GM12878 (cell line): ENCODE measurements at regions not wholly inside any gene's neighbourhood (a gene's known extent, or its start where the extent isn't known, plus 50 kb on each side); places are given as distances from the start of the nearest gene placed in this dataset.

Experiments used
- ATAC-seq: fragments of 200-7000 bp; cut with Tn5 transposase; 3 replicates; pipeline ENCODE4 v1.9.1; 2020; ENCODE audit warnings: mild to moderate bottlenecking, moderate library complexity
- BruUV-seq: library from RNA; stranded (reverse); fragments of 400-500 nt; replicated peaks from 2 replicates; lab custom pipeline; 2021; lab: Mats Ljungman, UMichigan
- CTCF ChIA-PET: fragments of 300-600 bp; sonication (Branson Sonifier 250); formaldehyde crosslinking; extraction: SDS; loops from one replicate; lab custom pipeline; 2021; ENCODE audit warnings: inconsistent platforms; lab: Yijun Ruan, JAX
- POLR2A ChIA-PET: fragments of 350-600 bp; formaldehyde crosslinking; extraction: SDS; loops from one replicate; lab custom pipeline; 2021; ENCODE audit warnings: inconsistent platforms; lab: Charles Lee
- RAD21 ChIA-PET: fragments of 300-600 bp; sonication (Branson Sonifier 250); formaldehyde crosslinking; loops from one replicate; lab custom pipeline; 2023; ENCODE audit warnings: antibody characterized with exemption; ENCODE audit not compliant: unreplicated experiment; lab: Charles Lee
- SMC1A ChIA-PET: fragments of 300-600 bp; sonication (Branson Sonifier 250); formaldehyde crosslinking; loops from one replicate; lab custom pipeline; 2023; ENCODE audit not compliant: unreplicated experiment, uncharacterized antibody; lab: Charles Lee
- DNase-seq: peaks from one replicate; pipeline ENCODE4 v3.0.0-alpha.2; 2011; ENCODE audit warnings: low read depth, low spot score
- FAIRE-seq: peaks from 3 replicates; lab custom pipeline; 2011; peaks lifted over from hg19 to GRCh38; lab: Jason Lieb, UNC
- H2AFZ ChIP-seq: 2 replicates; pipeline ENCODE4 v1.6.0; 2011; ENCODE audit warnings: low read depth, low read length, control low read depth; ENCODE audit not compliant: control insufficient read depth
- H3K27ac ChIP-seq: 2 replicates; pipeline ENCODE4 v1.5.1; 2011; ENCODE audit warnings: control low read depth; ENCODE audit not compliant: control insufficient read depth, insufficient read depth
- H3K27me3 ChIP-seq, 2 experiments: replicated peaks in 1 of 2; 2 replicates each; pipeline versions ENCODE4 v1.6.0 to v1.6.1; 2011; ENCODE audit warnings: low read length in 1 of 2; ENCODE audit not compliant: control insufficient read depth in 2 of 2, insufficient read depth in 2 of 2
- H3K36me3 ChIP-seq, 2 experiments: 2 replicates each; pipeline ENCODE4 v1.5.1; 2011; ENCODE audit warnings: low read length in 1 of 2; ENCODE audit not compliant: control insufficient read depth in 2 of 2, insufficient read depth in 2 of 2
- H3K4me1 ChIP-seq: 2 replicates; pipeline ENCODE4 v1.6.1; 2011; ENCODE audit warnings: mild to moderate bottlenecking, low read length, moderate library complexity, mixed read lengths; ENCODE audit not compliant: control insufficient read depth, insufficient read depth
- H3K4me2 ChIP-seq: 2 replicates; pipeline ENCODE4 v1.6.0; 2011; ENCODE audit warnings: control low read depth; ENCODE audit not compliant: control insufficient read depth, insufficient read depth
- H3K4me3 ChIP-seq: fragments of 200-600 bp; sonication (generic); 2 replicates; pipeline ENCODE4 v1.5.1; 2016
- H3K79me2 ChIP-seq: 2 replicates; pipeline ENCODE4 v1.6.0; 2011; ENCODE audit warnings: low read length; ENCODE audit not compliant: control insufficient read depth, insufficient read depth
- H3K9ac ChIP-seq: 2 replicates; pipeline ENCODE4 v1.8.0; 2011; ENCODE audit warnings: low read length, control low read depth, mixed read lengths; ENCODE audit not compliant: control insufficient read depth, insufficient read depth
- H3K9me3 ChIP-seq: replicated peaks from 3 replicates; pipeline ENCODE4 v1.5.1; 2011; ENCODE audit warnings: mild to moderate bottlenecking, low read length; ENCODE audit not compliant: control insufficient read depth, insufficient read depth
- H4K20me1 ChIP-seq: 2 replicates; pipeline ENCODE4 v1.6.0; 2011; ENCODE audit not compliant: control insufficient read depth, insufficient read depth
- CBX3 ChIP-seq: fragments of 200-600 bp; sonication (generic); IDR thresholded peaks from 2 replicates; pipeline ENCODE4 v1.6.1; 2016; ENCODE audit warnings: low read depth, borderline replicate concordance
- E4F1 ChIP-seq: fragments of 450-650 bp; IDR thresholded peaks from 2 replicates; pipeline ENCODE4 v1.6.1; 2018; ENCODE audit warnings: borderline replicate concordance, mild to moderate bottlenecking; ENCODE audit not compliant: partially characterized antibody
- ESRRA ChIP-seq: IDR thresholded peaks from 2 replicates; pipeline ENCODE4 v1.6.1; 2012; ENCODE audit warnings: mild to moderate bottlenecking, low read length, improper control_type of control experiment
- POLR2A ChIP-seq: IDR thresholded peaks from 2 replicates; pipeline ENCODE4 v1.6.1; 2011; ENCODE audit warnings: low read depth, mild to moderate bottlenecking, low read length
- TARDBP ChIP-seq: IDR thresholded peaks from 2 replicates; pipeline ENCODE4 v1.6.1; 2016; ENCODE audit warnings: borderline replicate concordance
- ZNF217 ChIP-seq: fragments of 450-650 bp; IDR thresholded peaks from 2 replicates; pipeline ENCODE4 v1.6.1; 2017; ENCODE audit warnings: antibody characterized with exemption, mild to moderate bottlenecking
- WGBS: methylation state at CpG from one replicate; pipeline ENCODE4 v1.1.6; 2016; ENCODE audit warnings: low lambda C conversion rate; ENCODE audit not compliant: insufficient replicate concordance, insufficient coverage; ENCODE audit errors: missing lambda C conversion rate; 5-methylcytosine and 5-hydroxymethylcytosine counted together
- in situ Hi-C: fragments of 300-500 bp; cut with MboI; formaldehyde crosslinking; loops from 9 replicates; pipeline ENCODE4 v1.14.3; 2018; ENCODE audit warnings: mixed read lengths
- intact Hi-C: fragments of 100-400 bp; cut with micrococcal nuclease; formaldehyde crosslinking; loops from one replicate; pipeline ENCODE4 v1.14.2; 2022; ENCODE audit not compliant: unreplicated experiment

DNA sequence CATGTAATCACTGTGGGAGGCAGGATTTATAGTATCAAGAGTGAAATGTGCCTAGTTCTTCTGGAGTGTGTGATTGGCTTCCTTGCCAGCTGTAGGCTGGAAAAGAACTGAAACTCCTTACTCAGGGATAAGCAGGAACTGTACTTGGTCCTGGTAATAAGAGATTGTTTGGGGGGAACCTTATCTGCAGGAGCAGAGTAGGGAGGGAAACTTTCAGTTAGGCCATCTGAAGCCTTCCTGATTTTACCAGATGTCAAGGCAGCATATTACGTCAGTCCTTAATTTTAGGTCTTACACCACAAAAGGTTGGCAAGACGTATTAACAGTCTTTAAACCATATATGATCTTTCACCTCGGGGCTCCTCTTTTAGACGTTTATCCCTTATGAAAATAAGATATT is 231.5 kb upstream of the FMR1 start:
- Histone ChIP-seq H3K4me2 (no peak overlapping the region), H4K20me1 (no peaks in the 10 kb centered on the region), H3K27me3 (no peaks in the 10 kb centered on the region), H3K27ac (no peak overlapping the region), H3K9ac (no peak overlapping the region), H2AFZ (no peak overlapping the region), H3K4me1 (no peaks in the 10 kb centered on the region), H3K4me3 (no peak overlapping the region)
- no TSS peak for BruUV-seq
- ChIA-PET SMC1A (no interaction called here), RAD21 (no interaction called here), CTCF (no interaction called here)
- DNase-seq (no peak), ATAC-seq (no peak)
- TF ChIP-seq CBX3, result no peak
- TF ChIP-seq, all 136 proteins: peak for 0
- Histone ChIP-seq H3K9me3 (no peaks in the 10 kb centered on the region), H3K36me3 (no peaks in the 10 kb centered on the region), H3K79me2 (no peaks in the 10 kb centered on the region)
- in situ Hi-C loops (no loop called here), intact Hi-C loops (no loop called here)
- POLR2A ChIA-PET, result no interaction called here
- FAIRE-seq, result no peak
- 24% methylated on average over 4 of the region's 4 CpGs for WGBS

DNA sequence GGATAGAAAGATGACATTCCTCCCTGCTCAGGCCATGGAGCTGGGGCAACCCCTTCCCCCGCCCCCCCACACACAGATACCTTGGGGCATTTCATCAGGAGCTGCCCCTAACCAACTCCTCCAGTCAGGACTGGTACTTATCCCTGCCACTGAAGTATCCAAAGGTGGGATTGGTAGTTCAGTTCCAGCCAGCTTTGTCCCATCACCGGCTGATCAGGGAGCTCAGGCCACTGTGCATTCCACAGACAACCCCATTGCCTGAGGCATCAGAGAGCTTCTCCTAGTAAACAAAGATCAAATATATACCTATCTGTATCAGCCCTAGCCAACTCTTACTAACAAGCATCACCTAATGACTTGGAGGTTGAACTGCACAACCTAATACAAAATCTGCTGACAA is 218.2 kb upstream of the FMR1 start:
- CTCF ChIA-PET, result no interaction called here
- in situ Hi-C loops, result no loop called here
- Histone ChIP-seq H3K9me3 (no peaks in the 10 kb centered on the region), H3K4me3 (no peak overlapping the region), H3K4me1 (no peaks in the 10 kb centered on the region), H3K79me2 (no peaks in the 10 kb centered on the region), H3K27me3 (no peaks in the 10 kb centered on the region), H3K4me2 (no peak overlapping the region), H2AFZ (no peak overlapping the region), H4K20me1 (no peaks in the 10 kb centered on the region), H3K36me3 (no peaks in the 10 kb centered on the region), H3K9ac (no peak overlapping the region), H3K27ac (no peak overlapping the region)
- TF ChIP-seq POLR2A (no peak), ZNF217 (no peak), E4F1 (no peak), ESRRA (no peak), TARDBP (no peak)
- intact Hi-C loops, result no loop called here
- SMC1A ChIA-PET, result no interaction called here
- ATAC-seq (no peak), DNase-seq (no peak), FAIRE-seq (no peak)
- 14% methylated on average over 2 of the region's 2 CpGs for WGBS
- RAD21 ChIA-PET, result no interaction called here
- no TSS peak for BruUV-seq
- POLR2A ChIA-PET, result no interaction called here
